HG02938 (cell line): ENCODE measurements at regions not wholly inside any gene's neighbourhood (a gene's known extent, or its start where the extent isn't known, plus 50 kb on each side); places are given as distances from the start of the nearest gene placed in this dataset.

Experiments
- ATAC-seq: cut with Tn5 transposase; IDR thresholded peaks from one replicate; pipeline ENCODE4 v1.9.1; 2021; ENCODE audit warnings: mild to moderate bottlenecking, moderate library complexity; ENCODE audit not compliant: unreplicated experiment

- ATAC-seq: no peak
Measured at GRCh38 chr11:62073061-62073460, 50.8 kb upstream of the INCENP start.

- ATAC-seq: no peak
Measured at GRCh38 chr11:62071408-62071807, 52.4 kb upstream of the INCENP start.

GRCh38 chr11:62069986-62070919 lies 53.6 kb upstream of the INCENP start:
- ATAC-seq: no peak

- ATAC-seq: no peak
Measured at GRCh38 chr11:62069374-62069773, 54.4 kb upstream of the INCENP start.

GRCh38 chr11:62068730-62069129 lies 55.1 kb upstream of the INCENP start:
- ATAC-seq: no peak

- no peak for ATAC-seq
Measured at GRCh38 chr11:62067741-62068140, 56.1 kb upstream of the INCENP start.

GRCh38 chr11:62064221-62064620 lies 59.6 kb upstream of the INCENP start:
- no peak for ATAC-seq

GRCh38 chr11:62062223-62062861 lies 61.5 kb upstream of the INCENP start:
- no peak for ATAC-seq

- no peak for ATAC-seq
Measured at GRCh38 chr11:62061356-62062222, 62.2 kb upstream of the INCENP start.

- ATAC-seq: no peak
Measured at GRCh38 chr11:62057069-62057468, 66.7 kb upstream of the INCENP start.

- no peak for ATAC-seq
Measured at GRCh38 chr11:62055970-62056369, 67.8 kb upstream of the INCENP start.

- no peak for ATAC-seq
Measured at GRCh38 chr11:62054484-62055121, 69.2 kb upstream of the INCENP start.

GRCh38 chr11:62054081-62054480 lies 69.7 kb upstream of the INCENP start:
- no peak for ATAC-seq

GRCh38 chr11:62050716-62051115 lies 73.1 kb upstream of the INCENP start:
- no peak for ATAC-seq

GRCh38 chr11:62048100-62048499 lies 75.7 kb upstream of the INCENP start:
- ATAC-seq: no peak

GRCh38 chr11:62046568-62047100 lies 77.2 kb upstream of the INCENP start:
- no peak for ATAC-seq

GRCh38 chr11:62044639-62045121 lies 77.2 kb upstream of the FTH1 start:
- no peak for ATAC-seq

- no peak for ATAC-seq
Measured at GRCh38 chr11:62035293-62035692, 67.9 kb upstream of the FTH1 start.

GRCh38 chr11:62034036-62034338 lies 66.6 kb upstream of the FTH1 start:
- no peak for ATAC-seq

GRCh38 chr11:62033191-62034035 lies 66.0 kb upstream of the FTH1 start:
- ATAC-seq: no peak
